Epithelial cell of esophagus (primary cell): ENCODE measurements at regions not wholly inside any gene's neighbourhood (a gene's known extent, or its start where the extent isn't known, plus 50 kb on each side); places are given as distances from the start of the nearest gene placed in this dataset.

Source experiments
- DNase-seq: peaks from one replicate; pipeline ENCODE4 v3.0.0; 2010; ENCODE audit warnings: low read depth
- H3K4me3 ChIP-seq: 2 replicates; pipeline ENCODE4 v1.5.1; 2011; ENCODE audit warnings: mild to moderate bottlenecking, low read length, control low read depth
- CTCF ChIP-seq: IDR thresholded peaks from 2 replicates; pipeline ENCODE4 v1.5.1; 2011; ENCODE audit warnings: low read depth, mild to moderate bottlenecking, low read length, control low read depth, inconsistent platforms; ENCODE audit not compliant: insufficient read depth; ENCODE audit errors: missing control alignments

GRCh38 chr20:7601431-7601830 is 338.8 kb downstream of the HAO1 start:
- DNase-seq: peak; percentile 79
- no peak overlapping the region for H3K4me3 ChIP-seq
- no peak for TF ChIP-seq CTCF

DNA sequence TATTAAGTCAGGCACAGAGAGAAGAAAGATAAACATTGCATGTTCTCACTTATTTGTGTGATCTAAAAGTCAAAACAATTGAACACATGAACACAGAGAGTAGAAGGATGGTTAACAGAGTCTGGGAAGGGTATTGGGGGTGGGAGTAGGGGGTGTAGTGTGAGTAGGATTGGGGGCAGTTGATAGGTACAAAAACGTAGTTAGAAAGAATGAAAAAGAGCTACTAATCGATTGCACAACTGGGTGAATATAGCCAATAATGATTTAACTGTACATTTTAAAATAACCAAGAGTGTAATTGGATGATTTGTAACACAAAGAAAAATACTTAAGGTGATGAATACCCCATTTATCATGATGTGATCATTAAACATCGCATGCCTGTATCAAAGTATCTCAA is 333.3 kb downstream of the HAO1 start:
- no peak overlapping the region for H3K4me3 ChIP-seq
- no peak for TF ChIP-seq CTCF

GRCh38 chr20:7608250-7608649 is 332.0 kb downstream of the HAO1 start:
- peak; percentile 20 for DNase-seq
- H3K4me3 ChIP-seq: no peak overlapping the region
- no peak for TF ChIP-seq CTCF

More for the DNA sequence above, 333.3 kb downstream of the HAO1 start:
- no peak for DNase-seq

GRCh38 chr20:7609251-7609650 is 331.0 kb downstream of the HAO1 start:
- DNase-seq: no peak
- H3K4me3 ChIP-seq: no peak overlapping the region
- TF ChIP-seq CTCF: no peak

DNA sequence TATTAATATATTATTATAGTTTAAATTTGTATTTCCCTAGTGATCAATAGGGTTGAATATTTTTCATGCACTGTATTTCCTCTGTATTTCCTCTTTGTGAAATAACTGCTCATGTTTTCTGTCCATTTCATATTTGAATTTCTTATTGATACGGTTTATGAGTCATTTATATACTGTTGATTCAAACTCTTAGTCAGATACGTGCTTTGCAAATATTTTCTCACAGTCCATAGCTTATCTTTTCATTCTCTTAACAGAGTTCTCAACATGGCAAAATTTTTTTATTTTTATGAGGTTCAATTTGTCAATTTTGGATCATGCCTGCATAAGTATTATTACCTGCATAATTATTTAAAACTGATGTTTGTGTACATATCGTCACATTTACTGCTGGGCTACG is 329.6 kb downstream of the HAO1 start:
- no peak for TF ChIP-seq CTCF
- peak; percentile 9 for DNase-seq
- no peak overlapping the region for H3K4me3 ChIP-seq

- no peak for DNase-seq
- no peak overlapping the region for H3K4me3 ChIP-seq
- TF ChIP-seq CTCF: no peak
These were observed 322.5 kb downstream of the HAO1 start for GRCh38 chr20:7617797-7618196.

- no peak for DNase-seq
- no peak for TF ChIP-seq CTCF
- no peak overlapping the region for H3K4me3 ChIP-seq
These were observed 317.8 kb downstream of the HAO1 start for GRCh38 chr20:7622399-7622961.
